Motor neuron (in vitro differentiated cells): ENCODE measurements at regions not wholly inside any gene's neighbourhood (a gene's known extent, or its start where the extent isn't known, plus 50 kb on each side); places are given as distances from the start of the nearest gene placed in this dataset.
A peak's percentile ranks its signal among the peaks of the same experiment; 100 is the strongest.
"Not testable (repeated sequence)": the region's sequence is repeated elsewhere in the genome, so short reads cannot be mapped to it uniquely, and the experiment has no call there.

ENCODE experiments used
- ATAC-seq, 8 experiments: fragments of 200-7000 bp; cut with Tn5 transposase; replicated peaks in 6 of 8; 2 replicates each; pipeline ENCODE4 v1.8.0; 2021; ENCODE audit warnings: mild to moderate bottlenecking in 8 of 8, moderate library complexity in 8 of 8
- H3K27ac ChIP-seq, 2 donors: fragments of 250-450 bp; sonication (Bioruptor Pico); 2 replicates each; pipeline ENCODE4 v1.9.0; 2021; ENCODE audit warnings: antibody characterized with exemption in 2 of 2, mild to moderate bottlenecking in 2 of 2, moderate library complexity in 1 of 2
- H3K4me1 ChIP-seq, 2 donors: fragments of 250-450 bp; sonication (Bioruptor Pico); replicated peaks in 1 of 2; 2 replicates each; pipeline ENCODE4 v1.6.1; 2021; ENCODE audit warnings: antibody characterized with exemption in 2 of 2, mild to moderate bottlenecking in 2 of 2, moderate library complexity in 1 of 2
- H3K4me3 ChIP-seq, 5 donors: fragments of 250-450 bp; sonication (Bioruptor Pico); 2 replicates each; pipeline ENCODE4 v1.9.0; 2021; ENCODE audit warnings: antibody characterized with exemption in 5 of 5, mild to moderate bottlenecking in 5 of 5, moderate library complexity in 4 of 5
- WGBS, 10 experiments: fragments of 450-650 bp; shearing (Covaris generic); methylation state at CpG; one replicate each; pipeline ENCODE4 v1.0.0; 2022; 5-methylcytosine and 5-hydroxymethylcytosine counted together
- in situ Hi-C, 9 experiments: fragments of 400-800 bp; cut with MboI; loops; one replicate each; pipeline ENCODE4 v1.15.0; 2021; ENCODE audit warnings: low sequenced_read_pairs in 9 of 9, low pct_unique_long_range_greater_than_20kb in 2 of 9; ENCODE audit not compliant: unreplicated experiment in 9 of 9

DNA sequence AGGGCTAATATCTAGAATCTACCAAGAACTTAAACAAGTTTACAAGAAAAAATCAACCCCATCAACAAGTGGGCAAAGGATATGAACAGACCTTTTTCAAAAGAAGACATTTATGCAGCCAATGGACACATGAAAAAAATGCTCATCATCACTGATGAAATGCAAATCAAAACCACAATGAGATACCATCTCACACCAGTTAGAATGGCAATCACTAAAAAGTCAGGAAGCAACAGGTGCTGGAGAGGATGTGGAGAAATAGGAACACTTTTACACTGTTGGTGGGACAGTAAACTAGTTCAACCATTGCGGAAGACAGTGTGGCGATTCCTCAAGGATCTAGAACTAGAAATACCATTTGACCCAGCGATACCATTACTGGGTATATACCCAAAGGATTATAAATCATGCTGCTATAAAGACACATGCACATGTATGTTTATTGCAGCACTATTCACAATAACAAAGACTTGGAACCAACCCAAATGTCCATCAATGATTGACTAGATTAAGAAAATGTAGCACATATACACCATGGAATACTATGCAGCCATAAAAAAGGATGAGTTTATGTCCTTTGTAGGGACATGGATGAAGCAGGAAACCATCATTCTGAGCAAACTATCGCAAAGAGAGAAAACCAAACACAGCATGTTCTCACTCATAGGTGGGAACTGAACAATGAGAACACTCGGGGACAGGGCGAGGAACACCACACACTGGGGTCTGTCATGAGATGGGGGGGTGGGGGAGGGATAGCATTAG is 1267.9 kb upstream of the ZEB2 start:
- in situ Hi-C loops: loop anchor here in 1 of 9 experiments (25.0 kb wide), 1 partner anchor 100 kb away; no protein-coding TSS in a partner anchor

GRCh38 chr2:145782607-145783006 is 1262.7 kb upstream of the ZEB2 start:
- not testable (repeated sequence) for ATAC-seq, H3K4me1 ChIP-seq, H3K27ac ChIP-seq, H3K4me3 ChIP-seq
- in situ Hi-C loops: loop anchor here in 1 of 9 experiments (25.0 kb wide), 1 partner anchor 105 kb away; no protein-coding TSS in a partner anchor
- WGBS, 10 experiments: 60 to 100% (median 100%) methylated on average over 1 to 4 of the region's 5 CpGs; no CpG with 5 or more reads in 3 of the 10 experiments

More for the DNA sequence above, 1267.9 kb upstream of the ZEB2 start:
- H3K4me3 ChIP-seq, ATAC-seq, H3K27ac ChIP-seq, H3K4me1 ChIP-seq: not testable (repeated sequence)
- WGBS, 10 experiments: 53 to 100% (median 76%) methylated on average over 1 to 4 of the region's 6 CpGs; no CpG with 5 or more reads in 4 of the 10 experiments

GRCh38 chr2:145777914-145778313 is 1258.0 kb upstream of the ZEB2 start:
- 40 to 100% (median 90%) methylated on average over 1 to 3 of the region's 3 CpGs; no CpG with 5 or more reads in 3 of the 10 experiments for WGBS, 10 experiments
- Histone ChIP-seq H3K4me1 (no peaks in the 10 kb centered on the region), H3K27ac (no peak overlapping the region), H3K4me3 (no peak overlapping the region)
- in situ Hi-C loops: loop anchor here in 1 of 9 experiments (25.0 kb wide), 1 partner anchor 109 kb away; no protein-coding TSS in a partner anchor
- ATAC-seq: no peak

- ATAC-seq: peak in 4 of 8 experiments; percentile 25 to 80 (median 46)
- Histone ChIP-seq H3K27ac (no peak overlapping the region), H3K4me3 (no peak overlapping the region), H3K4me1 (no peaks in the 10 kb centered on the region)
- WGBS, 10 experiments: 29 to 100% (median 93%) methylated on average over 1 to 2 of the region's 2 CpGs; no CpG with 5 or more reads in 2 of the 10 experiments
- in situ Hi-C loops: loop anchor here in 1 of 9 experiments (25.0 kb wide), 1 partner anchor 110 kb away; no protein-coding TSS in a partner anchor
Observed at GRCh38 chr2:145777297-145777696, 1257.4 kb upstream of the ZEB2 start.

GRCh38 chr2:145775591-145775990 is 1255.7 kb upstream of the ZEB2 start:
- H3K4me3 ChIP-seq: no peak overlapping the region
- no peaks in the 10 kb centered on the region for H3K4me1 ChIP-seq
- WGBS, 10 experiments: 64 to 100% (median 83%) methylated on average over 1 to 2 of the region's 2 CpGs; no CpG with 5 or more reads in 2 of the 10 experiments
- H3K27ac ChIP-seq: no peak overlapping the region
- ATAC-seq: no peak
- in situ Hi-C loops: loop anchor here in 1 of 9 experiments (25.0 kb wide), 1 partner anchor 112 kb away; no protein-coding TSS in a partner anchor

GRCh38 chr2:145771525-145771924 is 1251.6 kb upstream of the ZEB2 start:
- ATAC-seq: no peak
- in situ Hi-C loops: loop anchor here in 1 of 9 experiments (25.0 kb wide), 1 partner anchor 766 kb away; no protein-coding TSS in a partner anchor
- Histone ChIP-seq H3K27ac (no peak overlapping the region), H3K4me3 (no peak overlapping the region), H3K4me1 (no peaks in the 10 kb centered on the region)

- peak in 4 of 8 experiments; percentile 33 to 91 (median 82) for ATAC-seq
Observed at GRCh38 chr2:145769011-145769716, 1249.2 kb upstream of the ZEB2 start.

DNA sequence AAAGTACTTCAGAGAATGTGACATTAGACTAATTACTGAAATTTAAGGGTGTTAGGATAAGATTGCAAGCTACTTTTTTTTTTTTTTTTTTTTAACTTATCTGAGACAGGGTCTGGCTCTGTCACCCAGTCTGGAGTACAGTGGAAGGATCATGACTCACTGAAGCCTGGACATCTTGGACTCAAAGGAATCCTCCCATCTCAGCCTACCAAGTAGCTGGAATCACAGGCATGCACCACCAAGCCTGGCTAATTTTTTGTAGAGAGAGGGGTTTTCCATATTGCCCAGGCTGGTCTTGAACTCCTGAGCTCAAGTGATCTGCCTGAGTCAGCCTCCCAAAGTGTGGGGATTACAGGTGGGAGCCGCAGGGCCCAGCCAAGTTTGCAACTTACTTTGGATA is 1246.0 kb upstream of the ZEB2 start:
- no peak overlapping the region for H3K27ac ChIP-seq
- no peak overlapping the region for H3K4me3 ChIP-seq
- 40 to 100% (median 100%) methylated on average over 1 of the region's 1 CpG; no CpG with 5 or more reads in 6 of the 10 experiments for whole genome bisulfite sequencing, 10 experiments
- in situ Hi-C loops: loop anchor here in 1 of 9 experiments (25.0 kb wide), 1 partner anchor 771 kb away; no protein-coding TSS in a partner anchor
- H3K4me1 ChIP-seq: no peaks in the 10 kb centered on the region
- ATAC-seq: no peak

More at GRCh38 chr2:145769011-145769716, 1249.2 kb upstream of the ZEB2 start:
- 20 to 100% (median 65%) methylated on average over 1 to 5 of the region's 5 CpGs for WGBS, 10 experiments
- H3K4me1 ChIP-seq: no peaks in the 10 kb centered on the region
- no peak overlapping the region for H3K4me3 ChIP-seq
- H3K27ac ChIP-seq: no peak overlapping the region
- in situ Hi-C loops: loop anchor here in 1 of 9 experiments (25.0 kb wide), 1 partner anchor 768 kb away; no protein-coding TSS in a partner anchor

DNA sequence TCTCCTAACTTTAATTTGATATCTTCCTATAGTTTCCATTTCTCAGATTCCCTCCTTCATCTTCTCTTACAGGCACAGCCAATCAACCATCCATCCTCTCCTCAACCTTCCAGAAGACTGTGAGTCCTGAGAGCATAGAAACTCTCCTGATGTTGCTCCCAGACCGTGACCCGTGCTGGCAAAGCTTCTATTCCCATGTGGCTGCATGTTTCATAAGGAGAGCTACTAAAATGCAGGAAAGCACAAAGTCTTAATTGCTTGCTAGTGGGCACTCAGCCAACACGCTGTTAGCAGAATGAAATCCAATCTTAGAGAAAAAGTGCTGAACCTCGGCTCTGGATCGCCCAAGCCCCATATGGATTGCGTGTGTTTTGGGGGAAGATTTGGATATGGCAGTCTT is 1244.7 kb upstream of the ZEB2 start:
- no peak overlapping the region for H3K27ac ChIP-seq
- H3K4me3 ChIP-seq: no peak overlapping the region
- 32 to 100% (median 80%) methylated on average over 1 to 6 of the region's 6 CpGs; no CpG with 5 or more reads in 1 of the 10 experiments for WGBS, 10 experiments
- ATAC-seq: no peak
- no peaks in the 10 kb centered on the region for H3K4me1 ChIP-seq
- in situ Hi-C loops: loop anchor here in 1 of 9 experiments (25.0 kb wide), 1 partner anchor 773 kb away; no protein-coding TSS in a partner anchor

GRCh38 chr2:145760781-145761649 is 1241.1 kb upstream of the ZEB2 start:
- no peak overlapping the region for H3K4me3 ChIP-seq
- ATAC-seq: peak in 3 of 8 experiments; percentile 27 to 83 (median 35)
- in situ Hi-C loops: loop anchor here in 1 of 9 experiments (25.0 kb wide), 1 partner anchor 776 kb away; no protein-coding TSS in a partner anchor
- no peaks in the 10 kb centered on the region for H3K4me1 ChIP-seq
- 29 to 100% (median 78%) methylated on average over 1 to 4 of the region's 4 CpGs for WGBS, 10 experiments
- no peak overlapping the region for H3K27ac ChIP-seq

DNA sequence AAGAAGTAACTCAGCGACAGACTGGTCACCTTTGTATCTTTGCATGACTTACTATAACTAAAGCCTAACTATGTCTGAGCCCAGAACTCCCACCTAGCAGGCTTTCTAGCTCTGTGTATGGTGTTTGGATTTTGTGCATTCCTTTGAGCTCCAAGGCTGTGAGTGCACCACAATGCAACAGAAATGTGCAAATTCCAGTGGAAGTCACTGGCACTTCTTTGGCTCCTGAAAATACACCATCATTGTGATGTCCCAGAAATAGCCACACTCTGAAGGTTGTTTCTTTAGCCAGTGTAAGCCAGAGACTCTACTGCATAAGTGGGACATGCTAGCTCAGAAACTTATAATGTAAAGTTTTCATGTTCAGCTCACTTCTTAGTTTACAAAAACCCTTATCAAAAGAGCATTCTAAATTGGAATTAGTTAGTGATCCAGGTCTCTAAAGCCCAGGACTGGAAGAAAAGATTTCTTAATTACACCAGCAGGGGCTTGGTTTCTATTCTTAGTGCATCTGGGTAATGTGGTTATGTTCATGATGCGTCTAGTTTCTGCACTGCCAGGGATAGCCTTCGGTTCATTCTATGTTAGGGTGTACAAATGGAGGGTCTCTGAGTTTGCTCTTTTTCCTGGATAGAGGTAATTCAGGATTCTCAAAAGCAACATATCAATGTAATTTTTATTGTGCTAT is 1239.5 kb upstream of the ZEB2 start:
- Histone ChIP-seq H3K27ac (no peak overlapping the region), H3K4me3 (no peak overlapping the region), H3K4me1 (no peaks in the 10 kb centered on the region)
- 67 to 100% (median 92%) methylated on average over 1 to 3 of the region's 3 CpGs; no CpG with 5 or more reads in 1 of the 10 experiments for WGBS, 10 experiments
- in situ Hi-C loops: loop anchor here in 1 of 9 experiments (25.0 kb wide), 1 partner anchor 778 kb away; no protein-coding TSS in a partner anchor
- peak in 3 of 8 experiments; percentile 16 to 76 (median 16) for ATAC-seq
